22Rv1 (cell line): ENCODE measurements at regions not wholly inside any gene's neighbourhood (a gene's known extent, or its start where the extent isn't known, plus 50 kb on each side); places are given as distances from the start of the nearest gene placed in this dataset.
"Not testable (repeated sequence)": the region's sequence is repeated elsewhere in the genome, so short reads cannot be mapped to it uniquely, and the experiment has no call there.

Experiments used
- H3K27ac ChIP-seq: fragments of 450-650 bp; 2 replicates; pipeline ENCODE4 v1.5.1; 2017
- ZFX ChIP-seq: fragments of 450-650 bp; IDR thresholded peaks from 2 replicates; pipeline ENCODE4 v1.6.1; 2017; ENCODE audit warnings: antibody characterized with exemption, borderline replicate concordance
- TF ChIP-seq, protein P1 (sequence below): fragments of 450-650 bp; IDR thresholded peaks from 2 replicates; pipeline ENCODE4 v1.5.1; 2017; ENCODE audit warnings: mild to moderate bottlenecking

DNA sequence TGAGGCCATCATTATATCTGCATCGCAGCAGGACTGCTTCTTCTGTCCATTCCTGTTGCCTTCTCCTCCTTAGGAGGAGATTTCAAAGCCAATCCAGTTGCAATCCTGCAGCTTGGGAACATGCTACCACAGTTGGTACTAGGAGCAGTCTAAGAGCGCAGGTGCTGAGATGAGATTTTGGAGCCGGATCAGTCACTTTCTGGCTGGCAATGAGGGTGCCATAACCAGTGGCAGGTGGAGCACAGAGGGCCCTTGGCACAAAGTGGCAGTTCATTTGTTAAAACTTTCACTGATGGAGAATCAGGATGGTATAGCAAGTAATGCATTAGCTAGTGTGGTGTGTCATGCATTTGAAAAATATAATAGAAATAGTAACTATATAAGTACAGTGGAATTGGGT is 173.7 kb upstream of the ATP5MC3 start:
- no peak overlapping the region for H3K27ac ChIP-seq
- TF ChIP-seq, protein P1, sequence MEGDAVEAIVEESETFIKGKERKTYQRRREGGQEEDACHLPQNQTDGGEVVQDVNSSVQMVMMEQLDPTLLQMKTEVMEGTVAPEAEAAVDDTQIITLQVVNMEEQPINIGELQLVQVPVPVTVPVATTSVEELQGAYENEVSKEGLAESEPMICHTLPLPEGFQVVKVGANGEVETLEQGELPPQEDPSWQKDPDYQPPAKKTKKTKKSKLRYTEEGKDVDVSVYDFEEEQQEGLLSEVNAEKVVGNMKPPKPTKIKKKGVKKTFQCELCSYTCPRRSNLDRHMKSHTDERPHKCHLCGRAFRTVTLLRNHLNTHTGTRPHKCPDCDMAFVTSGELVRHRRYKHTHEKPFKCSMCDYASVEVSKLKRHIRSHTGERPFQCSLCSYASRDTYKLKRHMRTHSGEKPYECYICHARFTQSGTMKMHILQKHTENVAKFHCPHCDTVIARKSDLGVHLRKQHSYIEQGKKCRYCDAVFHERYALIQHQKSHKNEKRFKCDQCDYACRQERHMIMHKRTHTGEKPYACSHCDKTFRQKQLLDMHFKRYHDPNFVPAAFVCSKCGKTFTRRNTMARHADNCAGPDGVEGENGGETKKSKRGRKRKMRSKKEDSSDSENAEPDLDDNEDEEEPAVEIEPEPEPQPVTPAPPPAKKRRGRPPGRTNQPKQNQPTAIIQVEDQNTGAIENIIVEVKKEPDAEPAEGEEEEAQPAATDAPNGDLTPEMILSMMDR = no peak
- TF ChIP-seq ZFX = no peak

DNA sequence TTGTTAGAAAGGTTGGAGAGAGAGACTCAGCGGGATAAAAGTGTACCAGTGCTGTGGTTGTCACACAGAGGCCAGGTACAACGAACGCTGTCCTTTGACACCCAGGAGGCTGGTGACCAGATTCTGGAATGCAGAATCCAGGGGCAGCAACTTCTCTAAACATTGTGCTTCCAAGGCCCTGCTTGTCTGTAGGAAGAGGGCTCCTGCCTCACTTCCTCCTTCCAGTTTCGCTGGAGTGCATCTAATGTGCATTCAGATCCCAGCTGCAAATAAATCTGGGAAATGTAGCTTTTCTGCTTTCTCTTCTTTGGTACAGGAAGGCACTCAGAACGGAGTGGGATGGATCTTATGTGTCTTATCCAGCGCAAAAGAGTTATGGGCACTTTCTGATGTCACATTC is 171.8 kb upstream of the ATP5MC3 start:
- no peak overlapping the region for H3K27ac ChIP-seq
- TF ChIP-seq, protein P1 = no peak
- TF ChIP-seq ZFX = no peak

DNA sequence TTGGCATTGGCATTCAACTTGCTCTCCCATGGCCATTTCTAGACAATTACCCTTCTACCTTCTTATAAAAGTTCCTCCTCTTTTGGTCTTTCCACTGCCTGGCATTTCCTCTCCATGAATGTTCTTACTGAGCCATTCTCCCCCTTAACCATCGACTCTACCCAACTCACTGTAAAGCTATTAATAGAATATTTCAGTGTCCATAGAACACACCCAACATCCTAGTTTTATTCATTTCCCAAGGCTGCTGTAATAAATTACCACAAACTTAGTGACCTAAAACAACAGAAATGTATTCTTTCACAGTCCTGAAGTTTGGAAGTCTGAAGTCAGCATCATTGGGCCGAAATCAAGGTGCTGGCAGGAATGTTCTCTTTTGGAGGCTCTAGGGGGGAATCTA is 170.0 kb upstream of the ATP5MC3 start:
- TF ChIP-seq, protein P1 = no peak
- TF ChIP-seq ZFX = no peak
- no peak overlapping the region for H3K27ac ChIP-seq

DNA sequence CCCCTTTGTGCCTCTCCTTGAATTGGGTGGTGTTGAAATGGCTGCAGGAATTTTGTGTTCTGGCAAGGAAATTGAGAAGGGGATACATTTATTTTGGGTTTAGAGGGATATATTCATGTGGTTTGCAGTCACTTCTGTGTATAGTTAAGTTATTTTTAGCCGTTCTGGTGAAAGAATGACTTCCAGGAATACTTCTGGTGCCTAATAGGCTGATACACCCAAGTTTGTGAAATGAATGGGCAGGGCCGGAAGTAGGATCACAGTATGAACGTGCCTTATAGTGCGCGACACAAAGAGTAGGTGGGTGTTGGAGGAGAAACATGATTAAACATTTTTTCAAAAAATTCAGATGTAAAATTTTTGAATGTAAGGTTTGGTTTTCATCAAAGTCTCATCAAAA is 168.6 kb upstream of the ATP5MC3 start:
- TF ChIP-seq, protein P1 = no peak
- no peak for TF ChIP-seq ZFX
- no peak overlapping the region for H3K27ac ChIP-seq

DNA sequence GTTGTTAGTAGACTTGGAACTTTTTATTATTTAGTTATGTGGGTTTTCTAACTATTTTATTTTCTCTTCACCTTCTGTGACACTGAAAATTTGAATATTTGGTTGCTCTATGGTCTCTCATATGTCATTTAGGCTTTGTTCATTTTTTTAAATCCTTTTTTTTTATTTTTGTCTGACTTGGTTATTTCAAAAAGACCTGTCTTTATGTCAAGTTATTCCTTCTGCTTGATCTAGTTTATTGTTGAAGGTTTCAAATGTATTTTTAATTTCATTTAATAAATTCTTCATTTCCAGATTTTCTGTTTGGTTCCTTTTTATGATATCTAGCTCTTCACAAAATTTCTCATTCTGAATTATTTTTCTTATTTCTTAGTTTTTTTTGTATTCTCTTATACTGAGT is 160.6 kb upstream of the ATP5MC3 start:
- no peak overlapping the region for H3K27ac ChIP-seq
- TF ChIP-seq ZFX = no peak
- TF ChIP-seq, protein P1 = no peak

DNA sequence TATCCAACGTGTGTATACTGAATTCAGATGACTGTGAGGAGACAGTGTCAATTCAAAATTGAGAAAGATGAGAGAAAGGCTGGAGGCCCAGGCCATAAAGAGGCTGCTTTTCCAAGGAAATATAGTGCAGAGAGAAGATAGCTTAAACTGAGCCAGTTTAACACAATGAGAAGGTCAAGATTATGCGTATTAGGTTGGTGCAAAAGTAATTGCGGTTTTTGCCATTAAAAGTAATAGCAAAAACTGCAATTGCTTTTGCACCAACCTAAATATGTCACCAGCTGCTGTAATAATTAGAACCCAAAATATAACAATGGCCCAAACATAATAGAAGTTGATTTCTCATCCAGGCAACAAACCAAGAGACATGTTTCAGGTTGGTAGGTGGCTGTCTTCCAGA is 148.7 kb upstream of the ATP5MC3 start:
- no peak for TF ChIP-seq ZFX
- TF ChIP-seq, protein P1 = no peak
- H3K27ac ChIP-seq = no peak overlapping the region

DNA sequence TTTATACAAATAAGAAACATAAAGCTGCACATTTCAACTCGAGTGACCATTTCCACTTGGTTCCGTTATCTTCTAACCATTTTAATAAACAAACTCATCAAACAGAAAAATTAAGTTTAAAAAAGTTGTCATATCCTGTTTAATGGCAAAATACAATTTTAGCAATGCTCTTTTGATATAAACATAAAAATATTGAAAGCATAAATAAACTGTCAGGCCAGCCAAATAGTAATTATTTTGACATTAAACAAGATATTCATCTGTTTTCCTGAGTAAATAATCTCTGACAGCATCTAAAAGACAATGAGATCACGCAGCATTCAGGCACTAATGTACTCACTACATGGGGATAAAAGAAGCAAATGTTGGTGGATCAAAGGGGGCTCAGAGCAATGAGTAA is 145.3 kb upstream of the ATP5MC3 start:
- no peak for TF ChIP-seq ZFX
- TF ChIP-seq, protein P1 = no peak

DNA sequence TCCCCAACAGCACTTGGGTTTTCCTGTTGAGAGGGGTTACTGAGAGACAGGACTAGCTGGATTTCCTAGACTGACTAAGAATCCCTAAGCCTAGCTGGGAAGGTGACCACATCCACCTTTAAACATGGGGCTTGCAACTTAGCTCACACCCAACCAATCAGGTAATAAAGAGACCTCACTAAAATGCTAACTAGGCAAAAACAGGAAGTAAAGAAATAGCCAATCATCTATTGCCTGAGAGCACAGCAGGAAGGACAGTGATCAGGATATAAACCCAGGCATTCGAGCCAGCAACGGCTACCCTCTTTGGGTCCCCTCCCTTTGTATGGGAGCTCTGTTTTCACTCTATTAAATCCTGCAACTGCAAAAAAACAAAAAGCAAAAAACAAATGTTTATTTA is 144.7 kb upstream of the ATP5MC3 start:
- not testable (repeated sequence) for H3K27ac ChIP-seq

More for the DNA sequence above, 145.3 kb upstream of the ATP5MC3 start:
- no peak overlapping the region for H3K27ac ChIP-seq
